Inflammatory macrophage (primary cell): ENCODE measurements at regions not wholly inside any gene's neighbourhood (a gene's known extent, or its start where the extent isn't known, plus 50 kb on each side); places are given as distances from the start of the nearest gene placed in this dataset.
A peak's percentile ranks its signal among the peaks of the same experiment; 100 is the strongest.
"Not testable (repeated sequence)": the region's sequence is repeated elsewhere in the genome, so short reads cannot be mapped to it uniquely, and the experiment has no call there.

Experiments
- DNase-seq, 2 donors: peaks; one replicate each; pipeline ENCODE4 v3.0.0-alpha.2; 2020 to 2022

DNA sequence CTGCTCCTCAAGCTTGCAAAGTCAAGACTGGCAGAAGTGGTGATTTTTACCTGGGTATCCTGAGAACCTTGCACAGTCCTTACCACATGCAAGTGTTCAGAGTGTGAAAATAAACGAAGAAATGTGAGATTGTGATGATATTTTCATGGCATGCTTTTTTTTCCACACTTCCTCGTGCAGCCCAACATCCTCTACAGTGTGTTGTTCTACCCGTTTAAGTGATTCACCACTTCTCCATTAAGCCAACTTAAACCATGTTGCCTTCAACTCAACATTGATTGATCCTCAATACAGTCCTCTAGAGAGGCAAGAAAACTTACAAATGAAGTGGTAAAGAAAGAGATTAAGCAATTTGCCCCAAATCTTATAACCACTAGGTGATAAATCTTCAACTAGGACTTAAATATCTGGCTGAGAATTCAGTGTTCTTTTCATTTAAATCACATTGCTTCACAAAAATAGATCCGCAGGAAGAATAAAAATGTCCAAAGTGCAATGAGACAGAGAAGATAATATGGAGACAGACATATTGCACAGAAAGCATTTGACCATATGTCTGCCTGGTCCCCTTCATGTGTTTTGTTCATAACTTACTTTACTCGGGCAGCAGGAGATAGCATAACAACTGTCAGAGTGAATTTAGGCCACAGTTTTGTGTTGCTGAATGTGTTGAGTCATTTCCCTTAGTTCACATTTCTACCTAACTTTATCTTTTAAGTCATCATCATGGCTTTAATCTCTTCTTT is 75.8 kb upstream of the PARP8 start:
- DNase-seq = not testable (repeated sequence)

DNA sequence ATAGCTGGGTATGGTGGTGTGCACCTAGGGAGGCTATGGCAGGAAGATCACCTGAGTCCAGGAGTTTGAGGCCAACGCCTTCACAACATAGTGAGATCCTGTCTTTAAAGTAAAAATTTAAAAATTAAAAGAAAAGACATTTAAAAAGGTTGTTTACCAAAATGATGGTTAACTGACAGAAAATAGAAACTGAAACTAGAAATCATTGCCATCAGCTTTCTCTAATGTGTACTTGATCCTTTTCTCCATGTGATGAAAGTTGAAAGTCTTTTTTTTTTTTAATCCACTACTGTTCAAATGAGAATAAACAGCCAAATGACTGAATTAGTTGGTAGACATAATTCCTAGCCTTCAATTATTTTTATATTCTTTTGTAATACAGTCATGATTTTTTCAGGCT is 75.1 kb upstream of the PARP8 start:
- DNase-seq = not testable (repeated sequence)

DNA sequence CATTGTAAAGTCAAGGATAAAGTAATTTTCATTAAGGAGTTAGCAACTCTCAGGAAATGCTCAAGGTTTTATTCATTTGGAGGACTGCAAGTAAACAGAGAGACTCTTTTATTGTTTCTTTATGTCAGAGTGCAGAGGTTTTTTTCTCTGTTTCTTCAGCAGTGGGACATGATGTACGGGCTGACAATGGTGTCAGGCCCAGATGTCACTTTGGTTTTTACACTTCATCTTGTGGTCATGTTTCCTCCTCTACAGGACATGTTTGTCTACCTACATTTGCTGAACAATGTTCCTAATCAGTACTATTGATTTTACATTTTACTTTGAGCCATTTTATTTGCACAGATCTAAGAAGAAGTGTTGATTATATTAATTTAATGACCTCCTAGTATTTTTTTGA is 72.8 kb upstream of the PARP8 start:
- no peak for DNase-seq

DNA sequence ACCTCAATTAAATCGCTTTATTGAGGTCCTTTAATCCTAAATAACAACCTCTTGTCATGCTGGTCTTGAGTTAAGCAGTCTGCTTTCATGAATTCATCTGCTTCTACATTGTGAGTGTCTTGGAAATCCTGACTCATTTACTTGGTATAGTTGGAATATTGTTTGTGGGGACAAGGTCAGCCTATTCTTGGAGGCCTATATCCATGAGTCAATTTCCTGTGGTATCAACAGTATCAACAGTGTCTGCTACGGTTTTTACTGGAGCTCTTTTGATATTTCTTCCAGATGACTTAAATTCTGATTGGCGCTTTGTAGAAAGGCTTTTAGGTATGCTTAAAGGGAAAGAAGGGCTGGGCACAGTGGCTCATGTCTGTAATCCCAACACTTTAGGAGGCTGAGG is 71.2 kb upstream of the PARP8 start:
- DNase-seq = no peak

DNA sequence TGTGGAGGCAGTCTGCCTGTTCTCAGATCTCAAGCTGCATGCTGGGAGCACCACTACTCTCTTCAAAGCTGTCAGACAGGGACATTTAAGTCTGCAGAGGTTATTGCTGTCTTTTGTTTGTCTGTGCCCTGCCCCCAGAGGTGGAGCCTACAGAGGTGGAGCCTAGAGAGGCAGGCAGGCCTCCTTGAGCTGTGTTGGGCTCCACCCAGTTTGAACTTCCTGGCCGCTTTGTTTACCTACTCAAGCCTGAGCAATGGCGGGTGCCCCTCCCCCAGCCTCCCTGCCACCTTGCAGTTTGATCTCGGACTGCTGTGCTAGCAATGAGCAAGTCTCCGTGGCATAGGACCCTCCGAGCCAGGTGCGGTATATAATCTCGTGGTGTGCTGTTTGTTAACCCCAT is 64.9 kb upstream of the PARP8 start:
- not testable (repeated sequence) for DNase-seq

DNA sequence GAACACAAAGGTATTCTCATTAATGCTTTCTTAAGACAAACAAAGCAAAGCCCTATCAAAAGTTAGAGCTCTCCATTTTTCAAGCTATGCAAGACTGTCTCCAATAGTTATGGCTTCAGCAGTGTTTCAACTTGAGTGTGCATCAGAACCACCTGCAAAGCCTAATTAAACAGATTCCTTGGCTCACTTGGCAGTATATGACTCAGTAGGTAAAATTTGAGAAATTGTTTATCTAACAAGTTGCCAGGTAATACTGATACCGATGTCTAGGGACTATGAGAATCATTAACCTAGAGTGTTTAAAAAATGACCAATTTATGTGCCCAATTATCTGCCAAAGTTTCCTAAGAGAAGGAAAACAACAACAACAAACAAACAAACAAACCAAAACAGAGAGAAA is 60.3 kb upstream of the PARP8 start:
- DNase-seq = no peak

DNA sequence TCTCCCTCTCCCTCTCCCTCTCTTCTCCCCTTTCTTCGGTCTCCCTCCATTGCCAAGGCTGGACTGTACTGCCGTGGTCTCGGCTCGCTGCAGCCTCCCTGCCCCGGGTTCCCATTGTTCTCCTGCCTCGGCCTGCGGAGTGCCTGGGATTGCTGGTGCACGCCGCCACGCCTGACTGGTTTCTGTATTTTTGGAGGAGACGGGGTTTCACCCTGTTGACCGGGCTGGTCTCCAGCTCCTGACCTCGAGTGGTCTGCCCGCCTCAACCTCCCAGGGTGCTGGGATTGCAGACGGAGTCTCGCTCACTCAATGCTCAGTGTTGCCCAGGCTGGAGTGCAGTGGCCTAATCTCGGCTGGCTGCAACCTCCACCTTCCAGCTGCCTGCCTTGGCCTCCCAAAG is 59.0 kb upstream of the PARP8 start:
- not testable (repeated sequence) for DNase-seq

DNA sequence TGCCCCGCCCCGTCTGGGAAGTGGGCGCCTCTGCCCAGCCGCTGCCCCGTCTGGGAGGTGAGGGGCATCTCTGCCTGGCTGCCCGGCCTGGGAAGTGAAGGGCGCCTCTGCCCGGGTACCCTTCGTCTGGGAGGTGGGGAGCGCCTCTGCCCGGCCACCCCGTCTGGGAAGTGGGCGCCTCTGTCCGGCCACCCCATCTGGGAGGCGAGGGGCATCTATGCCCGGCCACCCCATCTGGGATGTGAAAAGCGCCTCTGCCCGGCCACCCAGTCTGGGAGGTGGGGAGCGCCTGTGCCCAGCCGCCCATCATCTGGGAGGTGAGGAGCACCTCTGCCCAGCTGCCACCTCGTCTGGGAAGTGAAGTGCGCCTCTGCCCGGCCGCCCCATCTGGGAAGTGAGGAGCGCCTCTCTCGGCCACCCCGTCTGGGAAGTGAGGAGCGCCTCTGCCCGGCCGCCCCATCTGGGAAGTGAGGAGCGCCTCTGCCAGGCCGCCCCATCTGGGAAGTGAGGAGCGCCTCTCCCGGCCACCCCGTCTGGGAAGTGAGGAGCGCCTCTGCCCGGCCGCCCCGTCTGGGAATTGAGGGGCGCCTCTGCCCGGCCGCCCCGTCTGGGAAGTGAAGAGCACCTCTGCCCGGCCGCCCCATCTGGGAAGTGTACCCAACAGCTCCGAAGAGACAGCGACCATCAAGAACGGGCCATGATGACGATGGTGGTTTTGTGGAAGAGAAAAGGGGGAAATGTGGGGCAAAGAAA is 58.3 kb upstream of the PARP8 start:
- DNase-seq = not testable (repeated sequence)

DNA sequence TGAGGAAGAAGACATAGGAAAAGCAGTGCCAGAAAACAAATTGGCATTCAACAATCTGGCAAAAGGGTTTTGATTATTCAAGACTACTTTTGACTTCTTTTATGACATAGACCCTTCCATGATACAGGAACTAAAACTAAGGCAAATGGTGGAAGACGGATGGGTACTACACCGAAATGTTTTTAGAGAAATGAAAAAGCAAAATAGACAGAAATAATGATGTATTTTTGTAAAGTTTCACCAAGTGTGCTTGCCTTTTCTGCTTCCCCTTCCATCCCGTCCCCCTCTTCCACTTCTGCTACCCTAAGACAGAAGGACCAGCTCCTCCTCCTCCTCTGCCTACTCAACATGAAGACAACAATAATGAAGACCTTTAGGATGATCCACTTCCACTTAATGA is 53.4 kb upstream of the PARP8 start:
- peak; percentile 5 for DNase-seq
